ENCODE measurements at regions not wholly inside any gene's neighbourhood (a gene's known extent, or its start where the extent isn't known, plus 50 kb on each side); places are given as distances from the start of the nearest gene placed in this dataset.

DNA sequence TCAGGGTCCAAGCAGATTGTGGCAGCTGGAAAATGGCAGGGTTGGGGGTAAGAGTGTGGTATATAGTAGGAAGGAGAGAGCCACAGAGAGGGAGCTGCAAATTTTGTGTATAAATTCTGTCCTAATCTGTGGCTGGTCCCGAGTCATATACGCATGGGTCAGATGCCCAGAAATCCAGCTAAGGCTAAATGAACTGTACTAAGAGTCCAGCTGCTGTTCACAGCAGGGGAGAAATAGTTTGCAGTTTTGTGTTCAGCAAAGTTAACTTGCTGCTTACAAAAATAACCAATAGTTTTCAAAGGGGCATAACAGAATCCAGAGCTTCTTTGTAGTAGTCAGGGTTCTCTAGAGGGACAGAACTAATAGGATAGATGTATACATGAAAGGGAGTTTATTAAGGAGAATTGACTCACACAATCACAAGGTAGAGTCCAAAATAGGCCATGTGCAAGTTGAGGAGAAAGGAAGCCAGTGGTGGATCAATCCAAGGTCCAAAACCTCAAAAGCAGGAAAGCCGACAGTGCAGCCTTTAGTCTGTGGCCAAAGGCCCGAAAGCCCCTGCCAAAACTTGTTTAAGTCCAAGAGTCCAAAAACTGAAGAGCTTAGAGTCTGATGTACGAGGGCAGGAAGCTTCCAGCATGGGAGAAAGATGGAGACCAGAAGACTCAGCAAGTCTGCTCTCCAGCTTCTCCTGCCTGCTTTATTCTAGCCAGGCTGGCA is 146.1 kb upstream of the KBTBD8 start:
- no peak for DNase-seq (ENCODE audit: low spot score)
- intact Hi-C loops (cut with micrococcal nuclease): no loop called here
- no peak overlapping the region for H3K27ac Mint-ChIP-seq
- H3K9me3 Mint-ChIP-seq: no peaks in the 10 kb centered on the region
- no peaks in the 10 kb centered on the region for H3K36me3 Mint-ChIP-seq (ENCODE audit: low read depth)
- no peaks in the 10 kb centered on the region for H3K4me1 Mint-ChIP-seq (ENCODE audit: low read depth)
- no peaks in the 10 kb centered on the region for H3K27me3 Mint-ChIP-seq (ENCODE audit: low read depth)
- H3K4me3 Mint-ChIP-seq (ENCODE audit: low read depth): no peak overlapping the region

DNA sequence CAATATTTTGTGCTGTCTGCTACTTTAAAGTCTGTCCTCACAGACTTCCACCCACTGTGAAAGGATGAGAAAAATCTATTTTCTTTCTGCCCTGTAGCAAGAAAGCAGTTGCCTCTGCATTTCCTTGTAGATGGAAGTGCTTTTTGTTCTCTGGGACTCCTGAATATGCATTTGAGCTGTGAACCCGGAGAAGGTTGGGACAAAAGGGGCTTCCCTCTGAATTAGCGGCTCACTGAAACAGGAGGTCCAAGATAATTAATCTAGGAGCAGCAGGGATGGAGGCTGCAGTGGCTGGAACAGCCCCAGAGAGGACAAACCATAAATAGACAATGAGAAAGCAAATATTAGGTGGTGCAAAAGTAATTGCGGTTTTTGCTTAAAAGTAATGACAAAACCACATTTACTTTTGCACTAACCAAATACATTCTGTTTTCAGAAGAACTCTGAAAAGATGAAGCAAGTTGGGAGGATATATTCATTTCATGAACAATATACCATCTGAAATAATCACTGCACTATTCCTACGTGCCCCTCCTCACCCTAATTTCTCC is 143.4 kb upstream of the KBTBD8 start:
- intact Hi-C loops (cut with micrococcal nuclease): no loop called here
- no peaks in the 10 kb centered on the region for H3K9me3 Mint-ChIP-seq
- no peak for DNase-seq (ENCODE audit: low spot score)
- H3K4me1 Mint-ChIP-seq (ENCODE audit: low read depth): no peaks in the 10 kb centered on the region
- H3K27ac Mint-ChIP-seq: no peak overlapping the region
- H3K36me3 Mint-ChIP-seq (ENCODE audit: low read depth): no peaks in the 10 kb centered on the region
- H3K27me3 Mint-ChIP-seq (ENCODE audit: low read depth): no peaks in the 10 kb centered on the region
- H3K4me3 Mint-ChIP-seq (ENCODE audit: low read depth): no peak overlapping the region

DNA sequence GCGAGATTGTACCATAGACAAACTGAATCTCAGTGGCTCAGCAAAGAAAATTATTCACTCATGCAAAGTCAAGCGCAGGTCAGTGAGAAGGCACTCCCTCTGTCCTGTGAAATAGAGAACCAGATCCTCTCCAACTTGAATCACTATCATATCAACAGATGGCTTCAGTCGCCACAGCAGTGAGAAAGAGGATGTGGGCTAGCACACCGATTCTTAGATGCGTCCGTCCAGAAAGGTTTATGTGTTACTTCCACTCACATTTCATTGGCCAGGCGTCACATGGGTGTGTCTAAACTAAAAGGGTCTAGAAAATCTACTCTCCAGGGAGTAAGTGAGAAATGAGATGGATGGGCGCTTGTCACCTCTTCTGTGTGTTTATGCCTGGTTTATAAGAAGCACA is 141.6 kb upstream of the KBTBD8 start:
- no peaks in the 10 kb centered on the region for H3K27me3 Mint-ChIP-seq (ENCODE audit: low read depth)
- DNase-seq (ENCODE audit: low spot score): no peak
- intact Hi-C loops (cut with micrococcal nuclease): no loop called here

DNA sequence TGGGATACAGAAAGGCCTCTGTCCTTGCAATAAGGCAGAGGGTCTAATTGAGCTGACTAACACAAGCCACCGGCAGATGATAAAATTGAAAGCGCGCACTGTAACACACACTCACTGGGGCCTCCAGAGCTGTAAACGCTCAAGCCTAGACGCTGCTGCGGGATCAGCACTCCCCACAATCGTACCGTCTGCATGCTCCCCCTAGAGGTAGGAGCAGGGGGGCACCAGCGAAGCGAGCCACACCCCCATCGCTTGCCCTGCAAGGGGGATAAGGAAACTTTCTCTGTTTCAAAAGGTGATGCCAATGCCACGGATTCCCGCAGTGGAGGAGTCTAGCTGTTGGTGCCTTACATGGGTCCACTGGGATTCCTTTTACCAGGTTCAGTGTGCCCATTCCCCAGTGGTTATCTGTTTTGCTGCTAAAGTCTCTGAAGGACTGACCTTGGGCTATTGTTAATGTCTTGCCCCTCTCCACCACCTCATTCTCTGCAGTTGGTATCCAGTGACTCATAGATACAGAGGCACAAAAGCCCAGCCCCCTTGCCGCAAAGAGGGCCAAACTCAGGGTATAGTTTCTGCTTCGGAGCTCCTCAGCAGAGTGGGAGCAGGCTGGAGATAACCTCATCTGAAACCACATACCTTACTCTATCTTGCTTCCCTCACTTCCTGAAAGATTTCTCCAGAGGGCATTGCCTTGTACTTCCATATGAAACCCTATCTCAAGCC is 139.3 kb upstream of the KBTBD8 start:
- Mint-ChIP-seq H3K27ac (no peak overlapping the region), H3K9me3 (no peaks in the 10 kb centered on the region), H3K36me3 (ENCODE audit: low read depth) (no peaks in the 10 kb centered on the region), H3K27me3 (ENCODE audit: low read depth) (no peaks in the 10 kb centered on the region), H3K4me1 (ENCODE audit: low read depth) (no peaks in the 10 kb centered on the region), H3K4me3 (ENCODE audit: low read depth) (no peak overlapping the region)
- DNase-seq (ENCODE audit: low spot score): no peak
- intact Hi-C loops (cut with micrococcal nuclease): no loop called here

More for the DNA sequence above, 141.6 kb upstream of the KBTBD8 start:
- Mint-ChIP-seq H3K27ac (no peak overlapping the region), H3K4me1 (ENCODE audit: low read depth) (no peaks in the 10 kb centered on the region), H3K9me3 (no peaks in the 10 kb centered on the region), H3K4me3 (ENCODE audit: low read depth) (no peak overlapping the region), H3K36me3 (ENCODE audit: low read depth) (no peaks in the 10 kb centered on the region)

DNA sequence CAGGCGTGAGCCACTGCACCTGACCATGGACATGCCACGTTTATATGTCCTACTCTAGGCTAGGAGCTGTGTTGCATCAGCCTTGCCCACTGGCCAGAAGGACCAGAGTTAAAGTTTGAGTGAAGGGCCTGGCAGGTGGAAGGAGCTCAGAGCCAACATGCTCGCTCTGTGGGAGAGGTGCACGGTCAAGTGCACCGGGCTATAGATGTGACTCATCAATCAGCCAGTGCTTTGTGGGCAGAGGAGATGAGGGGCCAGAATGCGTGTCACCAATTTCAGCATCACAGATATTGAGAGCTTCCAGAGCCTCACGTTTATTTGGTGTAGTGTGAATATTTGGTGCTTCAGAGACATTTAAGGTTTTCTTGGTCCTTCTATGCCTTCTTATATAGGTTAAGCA is 137.3 kb upstream of the KBTBD8 start:
- H3K36me3 Mint-ChIP-seq (ENCODE audit: low read depth): no peaks in the 10 kb centered on the region
- no peaks in the 10 kb centered on the region for H3K4me1 Mint-ChIP-seq (ENCODE audit: low read depth)
- intact Hi-C loops (cut with micrococcal nuclease): no loop called here
- no peaks in the 10 kb centered on the region for H3K9me3 Mint-ChIP-seq
- H3K4me3 Mint-ChIP-seq (ENCODE audit: low read depth): no peak overlapping the region
- H3K27me3 Mint-ChIP-seq (ENCODE audit: low read depth): no peaks in the 10 kb centered on the region
- DNase-seq (ENCODE audit: low spot score): no peak
- H3K27ac Mint-ChIP-seq: no peak overlapping the region

DNA sequence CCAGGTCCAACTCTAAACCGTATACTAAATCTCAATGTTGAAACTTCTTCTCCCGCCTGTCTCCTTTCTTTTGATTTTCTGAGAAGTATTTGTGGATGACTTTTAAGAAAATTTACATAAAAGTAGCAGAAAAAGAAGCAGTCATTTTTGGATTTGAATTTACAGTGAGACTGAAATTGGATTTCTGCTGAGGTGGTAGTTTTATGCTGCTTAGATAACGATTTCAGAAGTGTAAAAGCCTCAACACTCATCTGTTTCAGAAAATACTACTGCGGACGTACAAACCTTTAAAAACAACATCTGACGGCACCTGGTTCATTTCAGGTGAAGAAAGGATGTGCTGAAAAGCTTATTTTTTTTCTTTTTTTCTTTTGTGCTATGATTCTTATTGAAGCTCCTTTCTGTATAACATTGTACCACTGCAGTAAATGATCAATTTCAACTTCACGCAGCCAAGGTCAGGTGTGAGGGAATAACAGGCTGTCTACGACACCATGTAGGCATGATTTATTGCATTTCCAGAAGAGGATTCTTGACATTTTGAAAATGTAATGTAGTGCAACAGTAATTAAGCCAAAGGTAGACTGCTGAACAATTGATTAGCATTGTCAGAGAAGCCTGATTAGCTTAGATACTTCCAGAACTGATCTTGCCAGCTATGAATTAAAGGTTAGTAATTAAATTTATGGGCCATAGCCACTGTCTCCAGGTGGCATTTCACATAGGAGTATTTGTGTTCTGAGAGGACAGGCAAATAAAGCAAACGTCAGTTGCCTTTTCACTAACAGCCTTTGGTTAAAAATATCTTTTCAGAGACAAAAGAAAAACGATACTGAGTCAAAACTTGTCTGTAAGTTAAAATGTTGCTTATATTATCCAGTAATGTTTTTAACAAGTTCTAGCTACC is 134.6 kb upstream of the KBTBD8 start:
- no peaks in the 10 kb centered on the region for H3K27me3 Mint-ChIP-seq (ENCODE audit: low read depth)
- no peak overlapping the region for H3K4me3 Mint-ChIP-seq (ENCODE audit: low read depth)
- H3K27ac Mint-ChIP-seq: no peak overlapping the region
- no peak for DNase-seq (ENCODE audit: low spot score)
- H3K4me1 Mint-ChIP-seq (ENCODE audit: low read depth): no peaks in the 10 kb centered on the region
- intact Hi-C loops (cut with micrococcal nuclease): no loop called here
- H3K9me3 Mint-ChIP-seq: no peaks in the 10 kb centered on the region
- H3K36me3 Mint-ChIP-seq (ENCODE audit: low read depth): no peaks in the 10 kb centered on the region

DNA sequence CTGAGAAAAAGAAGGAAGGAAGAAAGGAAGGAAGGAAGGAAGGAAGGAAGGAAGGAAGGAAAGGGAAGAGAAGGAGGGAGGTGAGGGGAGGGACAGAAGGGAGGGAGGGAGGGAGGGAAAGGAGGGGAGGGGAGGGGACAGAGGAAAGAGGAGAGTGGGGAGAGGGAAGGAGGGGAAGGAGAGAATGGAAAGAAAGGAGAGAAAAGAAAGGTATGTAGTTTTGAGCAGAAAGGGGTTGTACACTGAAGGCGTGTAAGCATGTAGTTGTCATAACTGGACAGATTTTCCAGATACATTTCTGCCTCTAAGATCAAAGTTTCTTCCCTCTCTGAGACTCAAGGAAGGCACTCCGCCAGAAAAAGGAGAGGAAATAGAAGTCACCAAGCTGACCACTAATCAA is 113.4 kb upstream of the KBTBD8 start:
- no peak overlapping the region for H3K27ac Mint-ChIP-seq
- DNase-seq (ENCODE audit: low spot score): no peak
- no peak overlapping the region for H3K4me3 Mint-ChIP-seq (ENCODE audit: low read depth)
- H3K9me3 Mint-ChIP-seq: no peaks in the 10 kb centered on the region
- intact Hi-C loops (cut with micrococcal nuclease): no loop called here
- no peaks in the 10 kb centered on the region for H3K4me1 Mint-ChIP-seq (ENCODE audit: low read depth)
- H3K36me3 Mint-ChIP-seq (ENCODE audit: low read depth): no peaks in the 10 kb centered on the region
- no peaks in the 10 kb centered on the region for H3K27me3 Mint-ChIP-seq (ENCODE audit: low read depth)

DNA sequence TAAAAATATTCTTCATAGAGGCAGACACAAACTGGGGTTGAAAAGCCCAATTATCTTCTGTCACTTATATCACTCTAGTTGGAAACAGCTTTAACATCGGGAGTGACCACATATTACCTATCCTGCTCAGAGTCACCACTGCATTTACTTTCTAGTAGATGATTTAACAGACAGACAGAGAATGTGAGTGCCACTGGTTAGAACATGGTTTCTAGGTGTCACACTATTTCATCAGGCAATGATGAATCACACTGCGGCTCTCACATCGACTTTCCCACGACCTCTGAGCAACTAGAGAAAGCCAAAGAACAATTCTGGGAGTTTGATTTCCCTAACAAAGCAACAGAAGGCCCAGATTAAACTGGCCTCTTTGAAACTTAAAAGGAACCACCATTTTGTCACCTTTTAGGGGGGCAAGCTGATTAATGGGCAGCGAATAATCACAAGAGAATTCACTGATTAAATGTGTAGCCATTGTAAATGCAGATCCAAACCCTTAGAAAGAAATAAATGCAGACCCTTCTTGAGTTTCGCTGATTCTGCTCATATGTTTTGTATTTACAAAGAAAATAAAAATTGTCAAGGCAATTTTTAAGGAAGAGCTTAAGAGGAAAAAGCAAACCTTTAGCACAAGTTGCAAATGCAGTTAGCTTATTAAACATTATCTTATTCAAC is 112.6 kb upstream of the KBTBD8 start:
- DNase-seq (ENCODE audit: low spot score): no peak
- no peak overlapping the region for H3K4me3 Mint-ChIP-seq (ENCODE audit: low read depth)
- H3K9me3 Mint-ChIP-seq: no peaks in the 10 kb centered on the region
- no peak overlapping the region for H3K27ac Mint-ChIP-seq
- H3K4me1 Mint-ChIP-seq (ENCODE audit: low read depth): peaks cover 2% of the 10 kb centered on the region
- no peaks in the 10 kb centered on the region for H3K27me3 Mint-ChIP-seq (ENCODE audit: low read depth)
- H3K36me3 Mint-ChIP-seq (ENCODE audit: low read depth): no peaks in the 10 kb centered on the region
- intact Hi-C loops (cut with micrococcal nuclease): no loop called here

DNA sequence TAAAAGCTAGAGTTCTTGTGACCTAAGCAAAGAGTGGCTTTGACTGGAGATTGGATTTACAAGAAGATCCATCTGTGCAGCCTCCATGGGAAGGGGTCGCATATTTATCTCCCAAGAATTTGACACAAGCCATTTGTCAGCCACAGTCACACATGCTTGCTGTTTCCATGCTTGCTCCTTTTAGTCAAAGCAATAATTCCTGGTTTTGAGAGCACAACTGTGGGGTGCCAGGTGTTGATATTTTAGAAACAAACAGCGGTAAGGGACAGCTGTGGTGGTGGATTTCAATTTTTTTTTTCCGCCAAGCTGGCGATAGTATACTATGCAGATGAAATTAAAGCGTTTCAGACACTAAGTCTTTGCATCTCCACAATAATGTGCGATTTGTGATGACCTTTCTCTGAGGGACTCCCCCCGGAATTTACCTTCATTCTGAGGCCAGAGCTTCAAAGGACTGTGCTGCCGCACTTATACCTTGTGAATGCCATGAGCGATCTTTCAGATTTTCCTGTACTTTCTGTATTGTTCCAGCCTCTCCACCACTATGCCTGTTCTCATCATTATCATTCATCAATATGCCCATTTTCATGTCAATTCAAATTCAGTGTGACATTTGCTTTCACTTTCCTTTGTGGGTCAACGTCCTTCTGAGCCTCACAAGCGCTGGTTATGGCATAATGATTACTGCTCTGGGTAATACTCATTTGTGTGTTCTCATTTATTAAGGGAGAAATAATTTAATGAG is 108.2 kb upstream of the KBTBD8 start:
- no peak overlapping the region for H3K27ac Mint-ChIP-seq
- H3K4me3 Mint-ChIP-seq (ENCODE audit: low read depth): no peak overlapping the region
- DNase-seq (ENCODE audit: low spot score): no peak
- peaks cover 2% of the 10 kb centered on the region for H3K4me1 Mint-ChIP-seq (ENCODE audit: low read depth)
- H3K27me3 Mint-ChIP-seq (ENCODE audit: low read depth): no peaks in the 10 kb centered on the region
- intact Hi-C loops (cut with micrococcal nuclease): no loop called here
- no peaks in the 10 kb centered on the region for H3K36me3 Mint-ChIP-seq (ENCODE audit: low read depth)
- peaks cover 5% of the 10 kb centered on the region for H3K9me3 Mint-ChIP-seq

DNA sequence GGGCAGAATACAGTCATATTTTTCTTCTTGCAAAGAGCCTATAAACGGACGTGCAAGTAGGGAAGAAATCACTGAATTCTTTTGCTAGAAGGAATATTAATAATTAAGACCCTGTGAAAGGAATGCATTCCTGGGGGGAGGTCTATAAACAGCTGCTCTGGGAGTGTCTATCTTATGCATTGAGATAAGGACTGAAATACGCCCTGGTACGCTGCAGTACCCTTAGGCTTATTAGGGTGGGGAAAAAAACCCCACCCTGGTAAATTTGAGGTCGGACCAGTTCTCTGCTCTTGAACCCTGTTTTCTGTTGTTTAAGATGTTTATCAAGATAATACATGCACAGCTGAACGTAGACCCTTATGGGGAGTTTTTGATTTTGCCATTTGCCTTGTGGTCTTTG is 100.0 kb upstream of the KBTBD8 start:
- Mint-ChIP-seq H3K36me3 (ENCODE audit: low read depth) (no peaks in the 10 kb centered on the region), H3K4me1 (ENCODE audit: low read depth) (no peaks in the 10 kb centered on the region), H3K9me3 (peaks cover 54% of the 10 kb centered on the region), H3K27ac (no peak overlapping the region), H3K4me3 (ENCODE audit: low read depth) (no peak overlapping the region), H3K27me3 (ENCODE audit: low read depth) (no peaks in the 10 kb centered on the region)
- no peak for DNase-seq (ENCODE audit: low spot score)
- intact Hi-C loops (cut with micrococcal nuclease): no loop called here

DNA sequence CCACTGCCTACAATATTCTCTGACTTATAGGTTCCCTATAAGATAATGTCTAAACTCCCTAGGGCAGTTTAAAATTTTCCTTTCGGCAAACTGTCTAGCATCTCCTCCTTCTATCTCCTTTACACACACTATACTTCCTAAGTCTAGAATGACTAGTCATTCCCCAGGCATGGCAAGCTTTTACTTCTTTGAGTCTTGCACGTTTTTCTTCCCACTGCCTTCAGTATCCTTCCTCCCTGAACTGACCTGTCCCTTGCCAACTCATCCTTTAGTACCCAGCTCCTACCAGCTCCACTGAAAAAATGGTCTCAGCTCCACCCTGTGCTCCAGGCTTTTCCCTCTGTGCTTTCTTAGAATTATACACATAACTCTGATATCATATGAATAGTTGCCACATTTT is 93.8 kb upstream of the KBTBD8 start:
- no peak for DNase-seq (ENCODE audit: low spot score)
- H3K36me3 Mint-ChIP-seq (ENCODE audit: low read depth): no peaks in the 10 kb centered on the region
- no peak overlapping the region for H3K27ac Mint-ChIP-seq
- no peaks in the 10 kb centered on the region for H3K27me3 Mint-ChIP-seq (ENCODE audit: low read depth)
- peaks cover 21% of the 10 kb centered on the region for H3K9me3 Mint-ChIP-seq
- no peak overlapping the region for H3K4me3 Mint-ChIP-seq (ENCODE audit: low read depth)
- intact Hi-C loops (cut with micrococcal nuclease): no loop called here
- no peaks in the 10 kb centered on the region for H3K4me1 Mint-ChIP-seq (ENCODE audit: low read depth)

Data from activated T-helper 2 cell treated with anti-CD3 and anti-CD28 coated beads, Interferon-gamma antibody, Interleukin-2, Interleukin-4, amounts not matched to agents 10 μg/mL and 5 μg/mL and 100 μg/mL, durations not matched to agents 14 hours and 24 hours and 36 hours (primary cell).